Mucosa of descending colon (tissue), 3 donors: ENCODE measurements at regions not wholly inside any gene's neighbourhood (a gene's known extent, or its start where the extent isn't known, plus 50 kb on each side); places are given as distances from the start of the nearest gene placed in this dataset.

Experiments
- ATAC-seq: fragments of 200-7000 bp; cut with Tn5 transposase; one replicate; pipeline ENCODE4 v1.9.1; 2020; ENCODE audit warnings: mild to moderate bottlenecking, moderate library complexity
- DNase-seq, 3 donors: peaks; one replicate each; pipeline ENCODE4 v3.0.0-alpha.2; 2020
- H3K36me3 ChIP-seq: fragments of 200-600 bp; one replicate; pipeline ENCODE4 v1.8.0; 2021; ENCODE audit warnings: low read depth, mild to moderate bottlenecking
- H3K4me1 ChIP-seq: fragments of 200-600 bp; one replicate; pipeline ENCODE4 v1.8.0; 2021; ENCODE audit warnings: low read depth, mild to moderate bottlenecking
- H3K4me3 ChIP-seq: fragments of 200-600 bp; one replicate; pipeline ENCODE4 v1.8.0; 2021; ENCODE audit warnings: mild to moderate bottlenecking
- H3K9me3 ChIP-seq: fragments of 200-600 bp; one replicate; pipeline ENCODE4 v1.8.0; 2021; ENCODE audit warnings: mild to moderate bottlenecking
- CTCF ChIP-seq: fragments of 200-600 bp; IDR thresholded peaks from one replicate; pipeline ENCODE4 v1.8.0; 2022; ENCODE audit warnings: antibody characterized with exemption, mild to moderate bottlenecking
- intact Hi-C, 2 donors: fragments of 100-400 bp; cut with DNase I in 1 of 2; cut with micrococcal nuclease in 1 of 2; formaldehyde crosslinking; loops; one replicate each; pipeline versions ENCODE4 v1.11.0 to v1.11.1; 2022; cut with DNase I, micrococcal nuclease
- donor health status: DM: no; HTN: no; CAD: no; lungs with moderate emphysema.
- donor health status: DM: no; HTN: no; CAD: no.
- donor health status: DM: no; HTN: yes; CAD: no.

GRCh38 chr15:30030345-30030744, 52.4 kb upstream of the GOLGA8J start:
- H3K4me3 ChIP-seq: no peak overlapping the region
- TF ChIP-seq CTCF: no peak
- no peak for ATAC-seq
- intact Hi-C loops: no loop called here
- no peaks in the 10 kb centered on the region for H3K9me3 ChIP-seq
- no peaks in the 10 kb centered on the region for H3K36me3 ChIP-seq
- no peaks in the 10 kb centered on the region for H3K4me1 ChIP-seq
- no peak for DNase-seq

GRCh38 chr15:30023798-30024295, 58.9 kb upstream of the GOLGA8J start:
- no peak overlapping the region for H3K4me3 ChIP-seq
- DNase-seq: no peak
- H3K4me1 ChIP-seq: no peaks in the 10 kb centered on the region
- H3K9me3 ChIP-seq: no peaks in the 10 kb centered on the region
- no peak for ATAC-seq
- no peaks in the 10 kb centered on the region for H3K36me3 ChIP-seq
- intact Hi-C loops: no loop called here
- no peak for TF ChIP-seq CTCF

GRCh38 chr15:30010746-30011145, 72.0 kb upstream of the GOLGA8J start:
- no peaks in the 10 kb centered on the region for H3K4me1 ChIP-seq
- DNase-seq (no peak), ATAC-seq (no peak)
- H3K4me3 ChIP-seq: no peak overlapping the region
- no peaks in the 10 kb centered on the region for H3K9me3 ChIP-seq
- intact Hi-C loops: no loop called here
- TF ChIP-seq CTCF: no peak
- H3K36me3 ChIP-seq: no peaks in the 10 kb centered on the region

GRCh38 chr15:30008156-30008555, 74.6 kb upstream of the GOLGA8J start:
- no peak for DNase-seq
- no peaks in the 10 kb centered on the region for H3K4me1 ChIP-seq
- TF ChIP-seq CTCF: no peak
- no peak overlapping the region for H3K4me3 ChIP-seq
- intact Hi-C loops: no loop called here
- no peaks in the 10 kb centered on the region for H3K9me3 ChIP-seq
- ATAC-seq: no peak
- no peaks in the 10 kb centered on the region for H3K36me3 ChIP-seq

GRCh38 chr15:30001602-30002001, 81.2 kb upstream of the GOLGA8J start:
- no peaks in the 10 kb centered on the region for H3K36me3 ChIP-seq
- ATAC-seq (no peak), DNase-seq (no peak)
- H3K4me3 ChIP-seq: no peak overlapping the region
- H3K9me3 ChIP-seq: no peaks in the 10 kb centered on the region
- no peak for TF ChIP-seq CTCF
- intact Hi-C loops: no loop called here
- peaks cover 6% of the 10 kb centered on the region for H3K4me1 ChIP-seq

- intact Hi-C loops: no loop called here
- Histone ChIP-seq H3K4me3 (no peak overlapping the region), H3K9me3 (no peaks in the 10 kb centered on the region), H3K4me1 (peaks cover 6% of the 10 kb centered on the region), H3K36me3 (no peaks in the 10 kb centered on the region)
- peak; percentile 52 for ATAC-seq
- DNase-seq: no peak
- no peak for TF ChIP-seq CTCF
These were observed 84.7 kb upstream of the GOLGA8J start for GRCh38 chr15:29998033-29998432.
